ENCODE measurements at regions not wholly inside any gene's neighbourhood (a gene's known extent, or its start where the extent isn't known, plus 50 kb on each side); places are given as distances from the start of the nearest gene placed in this dataset.
"Not testable (repeated sequence)": the region's sequence is repeated elsewhere in the genome, so short reads cannot be mapped to it uniquely, and the experiment has no call there.

DNA sequence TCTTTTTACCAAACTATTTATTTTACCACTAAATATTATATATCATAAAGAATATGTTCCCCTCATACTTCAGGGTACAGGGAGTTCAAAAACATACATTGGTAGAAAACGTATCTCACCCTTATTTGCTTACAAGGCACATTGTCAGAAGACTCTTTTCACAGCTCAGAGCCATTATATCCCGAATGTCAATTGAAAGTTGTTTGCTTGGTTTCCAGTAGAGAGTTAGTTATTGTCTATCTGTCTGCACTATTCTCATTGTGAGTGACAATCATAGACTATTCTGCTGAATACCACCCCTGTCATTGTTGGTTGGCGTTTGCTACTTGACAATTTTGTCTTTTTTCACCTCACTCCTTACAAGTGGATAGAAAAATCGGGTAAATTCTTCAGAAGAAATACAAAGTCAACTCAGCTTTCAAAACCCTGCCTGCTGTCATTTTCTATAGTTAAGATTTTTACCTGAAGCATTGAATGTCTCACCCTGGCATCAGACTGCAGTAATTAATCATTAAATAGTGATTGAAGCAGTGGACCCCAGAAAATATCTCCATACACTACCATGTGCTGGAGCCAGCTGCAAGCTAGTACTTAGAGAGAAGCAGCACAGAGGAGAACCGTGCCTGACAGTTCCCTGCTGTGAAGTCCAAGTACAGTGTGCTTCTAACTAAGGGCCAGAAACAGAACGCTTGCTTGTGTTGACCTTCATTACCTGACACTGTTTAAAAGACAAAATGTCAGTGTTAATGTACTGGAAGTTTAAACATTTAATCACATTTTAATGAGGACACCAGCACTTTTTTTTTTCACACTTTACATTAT, 510.6 kb downstream of the RERGL start:
- TF ChIP-seq, protein P1, sequence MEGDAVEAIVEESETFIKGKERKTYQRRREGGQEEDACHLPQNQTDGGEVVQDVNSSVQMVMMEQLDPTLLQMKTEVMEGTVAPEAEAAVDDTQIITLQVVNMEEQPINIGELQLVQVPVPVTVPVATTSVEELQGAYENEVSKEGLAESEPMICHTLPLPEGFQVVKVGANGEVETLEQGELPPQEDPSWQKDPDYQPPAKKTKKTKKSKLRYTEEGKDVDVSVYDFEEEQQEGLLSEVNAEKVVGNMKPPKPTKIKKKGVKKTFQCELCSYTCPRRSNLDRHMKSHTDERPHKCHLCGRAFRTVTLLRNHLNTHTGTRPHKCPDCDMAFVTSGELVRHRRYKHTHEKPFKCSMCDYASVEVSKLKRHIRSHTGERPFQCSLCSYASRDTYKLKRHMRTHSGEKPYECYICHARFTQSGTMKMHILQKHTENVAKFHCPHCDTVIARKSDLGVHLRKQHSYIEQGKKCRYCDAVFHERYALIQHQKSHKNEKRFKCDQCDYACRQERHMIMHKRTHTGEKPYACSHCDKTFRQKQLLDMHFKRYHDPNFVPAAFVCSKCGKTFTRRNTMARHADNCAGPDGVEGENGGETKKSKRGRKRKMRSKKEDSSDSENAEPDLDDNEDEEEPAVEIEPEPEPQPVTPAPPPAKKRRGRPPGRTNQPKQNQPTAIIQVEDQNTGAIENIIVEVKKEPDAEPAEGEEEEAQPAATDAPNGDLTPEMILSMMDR (IDR thresholded peaks at IDR 0.05), result no peak
- H3K36me3 ChIP-seq, result no peaks in the 10 kb centered on the region

DNA sequence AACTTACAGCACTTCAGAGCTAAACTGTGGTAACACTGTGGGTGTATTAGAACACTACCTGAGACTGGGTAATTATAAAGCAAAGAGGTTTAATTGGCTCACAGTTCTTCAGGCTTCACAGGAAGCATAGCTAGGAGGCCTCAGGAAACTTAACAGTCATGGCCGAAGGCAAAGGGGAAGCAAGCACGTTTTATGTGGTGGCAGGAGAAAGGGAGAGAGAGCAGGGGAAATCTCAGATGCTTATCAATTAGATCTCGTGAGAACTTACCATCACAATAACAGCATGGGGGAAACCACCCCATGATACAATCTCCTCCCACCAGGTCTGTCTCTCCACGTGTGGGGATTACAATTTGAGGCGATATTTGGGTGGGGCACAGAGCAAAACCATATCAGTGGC, 512.6 kb downstream of the RERGL start:
- TF ChIP-seq, protein P1 (IDR thresholded peaks at IDR 0.05), result no peak
- Histone ChIP-seq H3K9me3 (no peaks in the 10 kb centered on the region), H3K27me3 (no peaks in the 10 kb centered on the region), H3K4me1 (no peaks in the 10 kb centered on the region), H3K27ac (no peak overlapping the region), H3K4me3 (no peak overlapping the region), H3K36me3 (no peaks in the 10 kb centered on the region)
- no peak for DNase-seq (ENCODE audit: low spot score)

More for the DNA sequence above, 510.6 kb downstream of the RERGL start:
- Histone ChIP-seq H3K4me1 (no peaks in the 10 kb centered on the region), H3K9me3 (no peaks in the 10 kb centered on the region), H3K4me3 (no peak overlapping the region), H3K27ac (no peak overlapping the region), H3K27me3 (no peaks in the 10 kb centered on the region)
- no peak for DNase-seq (ENCODE audit: low spot score)

DNA sequence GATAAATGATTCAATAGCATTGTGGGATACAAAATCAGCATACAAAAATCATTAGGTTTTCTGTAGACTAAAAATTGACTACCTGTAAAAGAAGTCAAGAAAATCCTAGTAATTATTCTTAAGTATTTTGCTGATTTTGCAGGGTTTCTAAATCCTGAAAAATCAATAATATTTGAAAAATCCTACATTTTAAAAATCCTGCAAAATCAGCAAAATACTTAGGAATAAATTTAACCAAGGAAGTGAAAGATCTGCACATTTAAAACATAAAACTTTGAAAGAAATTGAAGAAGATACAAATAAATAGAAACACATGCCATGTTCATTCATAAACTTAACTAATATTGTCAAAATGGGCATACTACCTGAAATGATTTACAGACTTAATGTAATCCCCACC, 517.7 kb downstream of the RERGL start:
- H3K4me1 ChIP-seq, result no peaks in the 10 kb centered on the region
- TF ChIP-seq, protein P1 (IDR thresholded peaks at IDR 0.05), result no peak
- H3K36me3 ChIP-seq, result no peaks in the 10 kb centered on the region
- no peak overlapping the region for H3K4me3 ChIP-seq
- no peak for DNase-seq (ENCODE audit: low spot score)
- H3K9me3 ChIP-seq, result no peaks in the 10 kb centered on the region
- H3K27ac ChIP-seq, result no peak overlapping the region
- H3K27me3 ChIP-seq, result no peaks in the 10 kb centered on the region

DNA sequence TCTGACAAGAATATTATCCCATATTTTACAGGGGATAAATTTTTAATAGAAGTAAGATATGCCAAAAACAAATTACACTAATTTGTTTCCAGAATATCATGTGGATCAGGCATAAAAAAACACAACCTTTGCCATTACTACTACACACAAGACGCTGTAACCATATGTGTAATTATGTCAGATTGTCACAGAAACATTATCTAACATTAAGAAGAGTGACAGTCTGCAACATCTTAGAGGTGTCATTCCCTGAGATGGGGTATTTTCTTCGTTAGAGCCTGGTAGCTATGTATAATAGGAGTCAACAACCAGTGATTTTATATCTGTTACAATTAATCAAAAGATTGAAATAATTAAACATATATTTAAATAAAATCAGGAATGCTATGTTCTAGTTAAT, 518.9 kb downstream of the RERGL start:
- TF ChIP-seq, protein P1 (IDR thresholded peaks at IDR 0.05), result no peak
- H3K4me1 ChIP-seq, result no peaks in the 10 kb centered on the region
- no peaks in the 10 kb centered on the region for H3K27me3 ChIP-seq
- no peak overlapping the region for H3K4me3 ChIP-seq
- H3K9me3 ChIP-seq, result no peaks in the 10 kb centered on the region
- no peak for DNase-seq (ENCODE audit: low spot score)
- H3K27ac ChIP-seq, result no peak overlapping the region
- no peaks in the 10 kb centered on the region for H3K36me3 ChIP-seq

DNA sequence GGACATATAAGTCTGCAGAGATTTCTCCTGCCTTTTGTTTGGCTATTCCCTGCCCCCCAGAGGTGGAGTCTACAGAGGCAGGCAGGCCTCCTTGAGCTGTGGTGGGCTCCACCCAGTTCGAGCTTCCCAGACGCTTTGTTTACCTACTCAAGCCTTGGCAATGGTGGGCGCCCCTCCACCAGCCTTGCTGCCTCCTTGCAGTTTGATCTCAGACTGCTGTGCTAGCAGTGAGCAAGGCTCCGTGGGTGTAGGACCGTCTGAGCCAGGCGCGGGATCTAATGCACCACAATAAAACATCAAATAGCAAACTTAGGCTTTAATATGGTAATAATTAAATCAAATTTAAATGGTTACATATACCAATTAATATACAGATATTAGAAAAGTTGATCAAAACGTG, 525.4 kb downstream of the RERGL start:
- not testable (repeated sequence) for H3K27ac ChIP-seq; H3K4me3 ChIP-seq; H3K9me3 ChIP-seq; H3K4me1 ChIP-seq; DNase-seq (ENCODE audit: low spot score); H3K27me3 ChIP-seq; H3K36me3 ChIP-seq

DNA sequence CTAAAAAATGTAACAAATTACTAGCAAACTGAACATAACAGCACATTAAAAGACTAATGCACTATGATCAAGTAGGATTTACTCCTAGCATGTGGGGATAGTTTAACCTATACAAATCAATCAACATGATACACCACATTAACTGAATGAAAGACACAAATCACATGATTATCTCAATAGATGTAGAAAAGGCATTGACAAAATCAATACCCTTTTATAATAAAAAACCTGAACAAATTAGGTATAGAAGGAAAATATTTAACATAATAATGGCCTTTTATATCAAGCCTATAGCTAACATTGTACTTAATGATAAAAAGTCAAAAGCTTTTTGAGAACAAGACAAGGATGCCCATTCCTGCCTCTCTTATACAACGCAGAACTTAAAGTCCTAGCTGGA, 540.0 kb downstream of the RERGL start:
- TF ChIP-seq, protein P1 (IDR thresholded peaks at IDR 0.05), result no peak
- Histone ChIP-seq H3K27me3 (no peaks in the 10 kb centered on the region), H3K36me3 (no peaks in the 10 kb centered on the region), H3K4me1 (no peaks in the 10 kb centered on the region), H3K9me3 (peaks cover 0 to 17% of the 10 kb centered on the region in 2 donors), H3K27ac (no peak overlapping the region), H3K4me3 (no peak overlapping the region)
- no peak for DNase-seq (ENCODE audit: low spot score)
